Limb (tissue), 2 donors: ENCODE measurements at regions not wholly inside any gene's neighbourhood (a gene's known extent, or its start where the extent isn't known, plus 50 kb on each side); places are given as distances from the start of the nearest gene placed in this dataset.

ENCODE experiments used
- DNase-seq, 2 donors: peaks; one replicate each; pipeline ENCODE4 v3.0.0-alpha.2; 2016; ENCODE audit errors: extremely low spot score in 2 of 2

DNA sequence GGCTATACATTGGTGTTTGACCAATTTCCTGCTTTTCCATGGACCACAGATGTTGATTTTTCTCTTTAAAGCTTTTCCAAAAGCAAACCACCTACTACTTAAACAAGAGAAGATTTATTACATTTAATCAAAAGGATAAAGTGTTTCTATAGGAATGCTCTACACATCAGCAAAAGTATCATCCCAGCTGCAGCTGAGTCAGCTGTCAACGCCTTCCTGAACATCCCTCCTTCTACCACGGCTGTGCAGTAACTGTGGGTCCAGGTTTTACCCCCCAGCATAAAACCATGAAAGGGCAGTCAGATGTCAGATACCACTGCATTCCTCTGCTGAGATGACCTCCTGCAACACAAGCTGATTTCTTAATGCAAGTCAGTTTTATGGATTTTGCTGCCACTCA, 524.5 kb upstream of the MEX3C start:
- DNase-seq: no peak

DNA sequence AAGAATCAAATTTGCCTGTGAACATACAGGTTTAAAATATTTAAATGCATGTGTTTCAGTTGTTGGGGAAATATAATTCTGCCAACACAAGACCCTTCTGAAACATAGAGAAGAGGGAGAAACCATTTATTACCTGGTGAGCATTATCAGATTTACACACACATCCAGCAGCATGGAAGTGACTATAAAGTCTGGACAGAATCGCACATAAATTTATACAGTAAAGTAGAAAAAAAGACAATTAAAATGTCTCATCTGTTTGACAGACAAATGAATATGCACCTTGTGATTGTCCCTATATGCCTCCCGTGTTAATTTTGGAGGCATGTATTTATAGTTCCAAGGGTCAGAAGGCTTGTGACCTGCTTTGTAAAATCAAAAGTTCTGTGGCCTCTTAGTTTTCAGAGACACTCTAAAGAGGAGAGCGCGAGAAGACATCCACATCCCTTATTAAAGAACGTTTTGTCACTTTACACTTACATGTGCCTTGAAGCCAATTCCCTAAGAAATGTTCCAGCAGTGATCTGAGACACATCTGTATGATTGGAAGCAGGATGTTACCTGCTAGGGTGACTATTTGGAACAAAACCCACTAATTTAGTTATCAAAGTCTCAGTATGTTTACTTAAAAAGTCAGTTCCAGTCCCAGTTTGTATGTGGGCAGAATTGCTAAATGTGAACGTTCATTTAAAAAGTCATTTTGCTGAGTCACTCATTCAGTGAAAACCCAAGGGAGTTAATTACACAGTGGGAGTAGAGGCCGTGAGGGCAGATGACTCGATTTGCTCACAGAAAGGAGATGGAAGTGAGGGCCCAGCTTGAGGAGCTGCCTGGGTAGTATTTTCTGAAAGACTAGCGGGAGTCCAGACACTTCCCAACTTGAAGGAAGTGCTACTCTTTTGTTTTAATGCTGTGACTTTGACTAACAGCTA, 527.6 kb upstream of the MEX3C start:
- no peak for DNase-seq

DNA sequence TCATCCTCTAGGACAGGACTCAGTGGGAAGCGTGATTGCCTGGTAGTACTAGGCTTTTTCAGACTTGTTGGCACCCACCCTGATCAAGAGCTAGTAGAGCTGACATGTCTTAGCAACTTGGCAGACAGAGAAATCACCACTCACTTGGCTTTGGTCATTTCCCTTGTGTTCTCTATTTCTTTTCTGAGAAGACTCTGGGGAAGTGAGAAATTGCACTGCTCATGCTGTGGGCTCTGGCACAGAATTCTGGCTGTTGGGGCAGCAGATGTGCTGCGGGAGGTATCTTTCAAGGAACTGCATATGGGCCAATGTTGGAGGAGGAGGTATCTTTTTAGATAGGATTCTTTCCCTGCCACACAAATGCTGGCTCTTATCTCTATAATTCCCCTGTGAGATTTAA, 529.1 kb upstream of the MEX3C start:
- no peak for DNase-seq

DNA sequence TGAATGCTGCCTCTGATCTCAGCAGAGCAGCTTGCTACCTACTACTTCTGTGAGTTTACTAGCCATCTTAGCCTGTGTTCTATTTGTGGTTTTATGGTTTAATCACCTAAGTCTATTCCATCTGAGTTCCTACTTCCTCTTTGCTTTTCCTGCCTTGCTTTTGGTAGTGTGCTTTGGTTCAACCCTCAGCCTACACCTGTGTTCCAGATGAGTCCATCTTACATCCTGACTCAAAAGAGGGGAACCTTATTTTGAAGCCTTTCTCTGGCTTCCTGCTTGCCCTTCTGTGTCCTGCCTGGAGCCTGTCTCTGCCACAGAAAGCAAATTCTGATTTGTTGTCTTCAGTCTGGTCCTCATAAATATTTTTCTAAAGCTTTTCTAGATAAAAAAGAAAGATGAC, 530.3 kb upstream of the MEX3C start:
- no peak for DNase-seq

DNA sequence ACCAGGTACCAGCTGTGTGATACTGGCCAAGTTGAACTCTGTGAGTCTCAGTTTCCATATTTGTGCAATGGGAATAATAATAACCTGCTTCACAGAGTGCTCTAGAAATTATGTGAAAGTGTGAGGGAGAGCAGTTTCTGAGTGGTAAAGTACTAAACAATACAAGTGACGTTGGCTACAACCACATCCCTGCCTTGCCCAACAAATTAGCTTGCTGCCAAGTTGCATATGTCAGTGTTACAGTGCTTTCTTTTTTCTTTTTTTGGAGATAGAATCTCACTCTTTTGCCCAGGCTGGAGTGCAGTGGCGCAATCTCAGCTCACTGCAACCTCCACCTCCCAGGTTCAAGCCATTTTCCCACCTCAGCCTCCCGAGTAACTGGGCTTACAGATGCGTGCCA, 533.6 kb upstream of the MEX3C start:
- no peak for DNase-seq

DNA sequence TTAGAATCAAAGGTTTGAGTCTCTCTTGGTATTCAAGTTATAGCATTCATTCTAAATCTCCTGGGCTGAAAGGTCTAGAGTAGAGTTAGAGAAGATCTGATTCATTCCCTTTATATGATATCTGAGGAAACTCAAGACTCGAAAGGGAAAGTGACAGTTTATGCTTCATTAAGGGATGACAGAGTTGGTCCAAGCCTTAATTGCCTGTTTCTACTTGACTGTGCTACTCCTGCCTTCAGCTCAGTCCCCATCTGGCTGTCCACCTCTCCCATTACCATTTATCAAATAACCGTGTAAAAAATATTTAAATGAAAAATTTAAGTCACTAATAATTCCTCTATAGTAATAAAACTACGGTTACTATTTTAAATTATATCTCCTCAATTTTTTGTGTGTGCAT, 537.1 kb upstream of the MEX3C start:
- DNase-seq: no peak

DNA sequence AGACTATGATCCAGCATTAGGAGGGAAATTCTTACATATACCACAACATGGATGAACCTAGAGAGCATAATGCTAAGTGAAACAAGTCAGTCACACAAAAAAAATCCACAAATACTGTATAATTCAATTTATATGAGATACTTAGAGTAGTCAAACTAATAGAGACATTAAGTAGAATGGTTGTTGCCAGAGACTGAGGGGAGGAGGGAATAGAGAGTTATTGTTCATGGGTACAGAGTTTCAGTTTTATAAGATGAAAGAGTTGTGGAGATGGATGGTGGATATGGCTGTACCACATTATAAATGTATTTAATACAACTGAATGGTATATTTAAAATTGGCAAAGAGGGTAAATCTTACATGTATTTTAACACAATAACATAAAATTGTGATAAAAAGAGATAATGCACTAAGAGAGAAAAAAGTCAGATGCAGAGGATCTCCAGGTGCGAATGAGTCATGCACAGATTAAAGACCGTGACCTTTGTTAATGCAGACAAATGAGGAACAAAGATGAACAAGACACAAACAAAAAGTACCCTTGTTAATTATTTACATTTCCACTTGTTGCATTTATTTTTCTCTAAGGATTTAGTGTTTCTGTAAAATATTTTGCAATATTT, 541.7 kb upstream of the MEX3C start:
- DNase-seq: no peak

DNA sequence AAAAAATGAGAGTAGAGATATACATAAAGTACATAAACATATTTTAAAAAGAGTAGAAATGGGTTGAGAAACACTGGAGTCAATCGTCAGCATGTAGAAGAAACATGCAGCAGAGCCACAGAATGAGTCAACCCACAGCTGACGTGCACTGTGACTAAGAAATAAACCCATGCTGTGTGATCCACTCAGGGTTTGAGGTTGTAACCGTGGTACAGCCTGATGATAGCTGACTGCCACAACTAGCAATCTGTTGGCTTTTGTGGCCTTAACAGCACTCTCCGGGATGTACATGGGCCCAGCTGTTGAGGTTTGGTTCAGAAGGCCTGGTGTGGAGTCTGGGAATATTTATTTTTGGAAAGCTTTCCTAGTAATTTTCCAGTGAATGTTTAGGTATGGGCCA, 554.4 kb upstream of the MEX3C start:
- no peak for DNase-seq

DNA sequence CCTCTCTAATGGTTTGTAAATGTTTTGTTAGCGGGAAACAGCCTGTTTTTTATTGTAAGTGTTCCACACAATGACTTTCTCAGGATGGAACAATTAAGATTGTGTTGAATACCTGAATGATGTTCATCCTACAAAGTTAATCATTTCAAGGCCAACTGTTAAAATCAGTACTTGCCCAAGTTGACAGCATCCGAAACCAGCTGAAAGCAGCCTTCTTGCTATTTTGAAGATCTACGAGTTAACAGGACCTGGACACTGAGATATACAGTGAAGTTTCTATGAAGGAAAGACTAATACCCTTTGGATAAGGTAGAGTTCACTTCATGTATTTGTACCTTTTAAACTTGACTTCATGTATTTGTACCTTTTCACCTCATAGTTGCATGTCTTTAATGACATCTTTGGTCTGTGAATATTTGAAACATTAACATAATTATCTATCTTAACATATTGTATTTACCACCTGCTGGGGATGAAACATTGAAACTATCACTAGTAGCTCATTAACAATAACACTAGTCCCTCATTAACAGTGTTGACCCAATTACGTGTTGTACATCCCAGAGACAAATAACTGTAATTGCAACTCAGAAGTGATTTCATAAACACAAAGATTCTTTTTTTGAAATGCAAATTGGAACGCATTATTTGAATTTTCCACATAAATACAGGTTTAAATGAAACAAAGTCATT, 556.0 kb upstream of the MEX3C start:
- no peak for DNase-seq

DNA sequence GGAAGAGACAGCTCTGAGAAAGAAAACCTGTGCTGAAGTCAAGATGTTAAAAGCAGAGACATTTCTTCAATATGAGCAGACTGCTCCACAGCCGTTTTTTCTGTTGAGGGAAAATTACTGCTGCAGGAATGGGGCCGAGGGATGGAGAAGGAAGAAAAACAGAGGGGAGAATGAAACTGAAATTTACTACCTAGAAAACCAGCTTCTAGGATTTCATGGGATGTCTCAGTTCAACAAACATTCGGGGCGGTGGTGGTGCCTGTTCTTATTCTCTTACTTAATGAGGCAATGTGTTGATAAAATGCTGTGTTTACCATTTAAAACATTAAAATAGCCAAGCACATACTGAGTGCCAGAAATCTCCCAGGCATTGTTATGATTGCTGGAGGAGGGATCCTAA, 557.1 kb upstream of the MEX3C start:
- DNase-seq: no peak

DNA sequence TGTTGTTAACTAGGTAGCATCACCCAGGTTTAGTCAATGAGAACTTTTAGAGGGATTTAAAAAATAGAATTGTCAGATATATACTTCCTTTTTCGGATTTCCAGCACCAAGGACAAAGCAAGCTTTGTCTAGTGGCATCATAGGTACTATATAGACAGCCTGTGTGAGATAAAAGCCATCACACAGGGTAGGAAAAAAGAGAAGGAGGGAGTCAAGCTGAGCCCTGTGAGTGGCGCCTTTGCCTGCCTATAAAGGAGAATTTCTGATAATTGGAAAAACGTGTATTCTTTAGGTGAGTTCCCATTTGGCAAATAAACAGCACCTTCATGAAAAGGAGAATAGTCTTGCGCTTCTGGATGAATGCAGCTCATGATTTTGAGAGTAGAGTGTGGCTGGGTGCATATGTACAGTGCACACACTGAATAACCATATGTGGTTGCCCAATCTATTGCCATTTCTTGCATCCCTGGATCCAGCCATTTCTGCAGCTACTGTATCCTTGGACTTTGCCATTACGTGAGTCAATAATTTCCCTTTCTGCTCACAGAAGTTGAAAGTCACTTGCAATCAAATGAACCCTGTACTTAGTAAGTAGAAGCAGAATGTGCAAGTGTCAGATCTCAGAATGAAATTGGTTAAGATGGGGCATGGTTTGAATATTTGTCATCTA, 559.9 kb upstream of the MEX3C start:
- no peak for DNase-seq

DNA sequence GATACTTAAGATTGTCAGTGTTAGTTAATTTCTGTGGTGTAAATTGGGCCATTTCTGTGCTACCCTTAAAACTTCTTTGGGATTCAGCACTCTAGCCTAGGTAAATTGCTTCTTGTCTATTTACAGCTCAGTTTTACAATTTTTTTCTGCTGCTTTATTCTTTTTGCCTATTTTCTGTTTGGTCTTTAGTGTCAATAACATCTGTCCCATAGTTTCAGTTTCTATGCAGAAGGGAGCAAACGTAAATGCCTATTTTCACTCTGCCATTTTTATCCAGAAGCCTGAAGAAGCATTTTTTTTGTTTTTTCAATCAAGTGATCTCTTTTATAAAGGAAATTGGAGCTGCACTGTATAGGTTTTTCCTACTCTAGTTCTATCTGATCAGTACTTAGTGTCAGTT, 564.9 kb upstream of the MEX3C start:
- DNase-seq: no peak

DNA sequence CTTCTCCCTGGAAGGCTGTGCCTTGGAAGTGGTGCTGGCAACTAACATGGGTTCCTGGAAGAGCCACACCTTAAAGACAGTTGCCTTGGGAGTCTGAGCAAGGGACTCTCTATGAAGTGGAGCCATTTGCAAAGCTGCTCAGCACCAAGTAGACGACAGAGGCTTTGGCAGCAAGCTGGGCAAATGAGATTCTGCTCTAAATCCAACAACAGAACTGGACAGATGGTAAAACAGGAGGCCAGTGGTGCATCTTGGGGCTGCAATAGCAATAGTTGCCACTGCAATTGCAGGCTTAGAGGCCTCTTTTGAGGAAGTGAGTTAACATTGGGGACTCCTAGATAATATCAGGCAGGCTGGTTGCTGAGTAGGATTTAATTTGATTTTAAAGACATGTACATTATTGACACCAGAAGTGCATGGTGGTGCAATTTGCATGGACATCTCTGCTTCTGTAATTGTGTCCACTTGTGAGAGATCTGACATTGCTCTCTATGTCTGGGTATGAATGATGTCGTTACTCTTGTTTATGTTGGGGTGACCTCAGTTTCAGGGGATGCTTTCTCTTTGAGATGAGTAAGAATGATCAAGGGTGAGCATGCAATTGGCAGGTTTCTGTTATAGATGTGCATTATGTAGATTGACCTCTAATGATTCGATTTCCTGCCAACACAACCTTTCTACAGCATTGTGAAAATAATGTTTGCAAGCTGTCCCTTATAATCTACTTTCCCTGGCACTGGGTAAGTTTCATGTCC, 568.3 kb upstream of the MEX3C start:
- no peak for DNase-seq

DNA sequence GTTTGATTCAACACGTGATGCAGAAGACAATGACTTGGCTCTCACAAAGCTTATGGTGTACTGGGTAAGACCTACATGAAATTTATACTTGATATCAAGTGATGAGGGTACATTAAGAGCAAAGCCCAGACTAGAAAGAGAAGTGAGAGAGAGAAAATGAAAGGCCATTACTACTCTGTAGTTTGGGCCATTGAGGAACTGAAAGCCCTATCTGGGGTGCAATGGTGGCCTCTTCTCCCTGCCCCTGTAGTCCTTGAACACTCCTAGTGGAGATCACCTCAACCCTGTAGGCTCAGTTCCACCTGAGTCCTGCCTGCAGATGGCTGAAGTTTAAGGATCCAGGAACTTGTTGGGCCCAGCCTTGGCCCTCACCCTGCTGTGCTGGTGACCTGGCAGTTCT, 569.8 kb upstream of the MEX3C start:
- DNase-seq: no peak

DNA sequence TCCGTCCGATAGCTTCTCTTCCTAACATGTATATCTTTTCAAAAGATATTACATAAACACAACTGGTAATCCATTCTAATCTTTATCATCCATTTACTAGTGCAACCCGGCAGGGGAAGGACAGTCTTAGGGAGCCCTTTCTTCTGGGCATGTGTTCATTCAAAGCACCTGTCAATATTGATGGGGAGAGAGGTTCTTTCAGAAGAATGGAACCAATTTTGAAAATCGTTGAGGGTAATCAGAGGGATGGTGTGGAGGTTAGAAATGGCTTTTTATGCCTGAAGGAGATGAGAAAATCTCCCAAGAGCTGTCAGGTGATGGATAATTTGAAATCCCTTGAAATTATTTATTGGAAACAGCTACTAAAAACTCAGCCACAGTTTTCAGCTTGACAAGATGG, 561.9 kb upstream of the DCC start:
- DNase-seq: no peak

DNA sequence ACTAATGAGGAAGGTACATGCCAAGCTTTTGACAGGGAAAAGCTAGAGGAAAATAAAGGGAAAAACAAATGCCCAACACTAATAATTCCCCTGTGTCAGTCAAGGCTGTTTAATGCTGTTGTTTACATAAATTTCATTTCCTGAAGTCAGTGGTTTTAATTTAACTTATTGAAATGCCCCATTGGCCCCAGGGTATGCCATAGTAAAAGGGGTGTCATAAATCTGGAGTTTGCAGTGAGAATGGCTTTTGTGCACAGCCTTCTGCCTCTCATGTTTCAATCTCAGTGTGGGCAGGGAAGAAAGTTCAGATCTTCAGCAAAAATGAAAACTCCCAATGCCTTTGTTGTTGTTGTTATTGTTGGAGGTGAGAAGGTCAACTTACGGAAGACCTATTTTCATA, 550.1 kb upstream of the DCC start:
- DNase-seq: no peak

DNA sequence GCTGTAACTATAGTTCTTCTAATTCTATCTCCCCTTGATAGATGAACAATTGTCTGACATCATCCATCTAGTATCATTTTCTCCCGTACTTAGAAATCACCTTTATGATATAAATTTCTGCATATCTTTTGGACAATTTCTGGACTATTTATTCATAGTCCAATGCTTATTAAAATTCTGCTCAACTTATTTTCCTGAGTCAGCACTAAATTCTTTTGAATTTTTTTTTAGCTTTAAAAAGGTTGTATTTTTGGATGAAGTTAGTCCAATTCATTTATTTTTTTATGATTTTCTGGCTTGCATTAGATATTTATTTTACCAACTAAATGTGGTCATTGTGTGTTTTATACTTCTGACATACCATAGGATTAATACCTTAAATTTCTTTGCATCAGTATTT, 538.5 kb upstream of the DCC start:
- DNase-seq: no peak

DNA sequence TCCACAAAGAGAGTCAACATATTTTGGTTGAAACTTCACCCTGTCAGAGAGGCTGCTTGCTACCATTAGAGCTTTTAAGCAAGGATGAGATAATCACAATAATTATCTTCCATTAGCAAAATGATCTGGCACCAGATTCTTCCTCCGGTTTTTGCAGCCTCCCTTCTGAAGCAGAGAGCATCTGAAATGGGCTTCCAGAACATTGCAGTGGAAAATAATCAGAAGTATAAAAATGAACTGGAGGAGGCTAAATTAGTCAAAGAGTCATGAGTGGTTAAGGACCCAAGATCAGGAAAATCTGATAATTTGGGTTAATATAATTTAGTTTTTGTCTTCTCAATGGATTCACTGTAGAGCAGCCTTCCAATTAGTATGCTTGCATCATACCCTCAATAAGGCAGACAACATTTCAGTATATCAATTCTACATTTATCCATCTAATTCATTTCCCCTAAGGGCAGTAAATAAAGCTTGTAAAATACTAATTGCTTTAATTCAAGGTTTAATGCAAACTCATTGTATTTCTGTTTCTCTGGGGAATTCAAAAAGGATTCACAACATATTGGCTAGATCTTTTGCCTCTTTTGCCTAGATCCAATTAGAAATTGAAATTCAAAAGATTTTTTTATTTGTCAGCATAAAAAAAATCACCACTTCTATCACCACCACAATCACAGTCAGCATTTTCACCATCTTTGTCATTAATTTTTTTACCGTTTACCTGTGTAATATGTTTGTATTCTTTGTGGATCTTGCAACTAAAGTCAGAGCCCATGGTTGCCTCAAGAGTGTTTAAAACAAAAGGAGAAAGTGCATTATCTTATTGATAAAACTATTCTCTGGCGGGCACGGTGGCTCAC, 537.2 kb upstream of the DCC start:
- no peak for DNase-seq

DNA sequence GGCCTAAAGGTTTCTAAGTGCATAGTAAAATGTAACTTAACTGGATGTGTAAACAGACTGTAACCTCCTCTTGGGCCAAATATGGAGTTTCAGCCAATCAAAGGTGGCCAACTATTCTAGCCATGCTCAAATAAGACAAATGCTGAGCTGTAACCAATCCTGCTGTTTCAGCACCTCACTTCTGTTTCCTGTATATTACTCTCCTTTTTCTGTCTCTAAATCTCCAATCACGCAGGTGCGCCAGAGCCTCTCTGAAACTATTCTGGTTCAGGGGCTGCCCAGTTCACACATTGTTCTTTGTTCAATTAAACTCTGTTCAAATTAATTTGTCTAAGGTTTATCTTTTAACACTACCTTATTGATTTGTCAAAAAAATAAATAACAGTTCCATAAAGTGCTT, 532.7 kb upstream of the DCC start:
- DNase-seq: no peak

DNA sequence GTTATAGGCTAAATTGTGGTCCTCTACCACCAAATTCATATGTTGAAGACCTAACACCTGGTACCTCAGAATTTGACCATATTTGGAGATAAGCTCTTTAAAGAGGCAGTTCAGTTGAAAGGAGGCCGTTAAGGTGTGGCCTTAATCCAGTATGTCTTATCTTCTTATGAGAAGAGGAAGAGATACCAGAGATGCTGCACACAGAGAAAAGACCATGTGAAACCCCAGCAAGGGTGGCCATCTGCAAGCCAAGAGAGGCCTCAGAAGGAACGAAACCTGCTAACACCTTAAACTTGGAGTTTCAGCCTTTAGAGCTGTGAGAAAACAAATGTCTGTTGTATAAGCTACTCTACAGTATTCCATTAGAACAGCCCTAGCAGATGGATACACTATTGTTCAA, 528.1 kb upstream of the DCC start:
- DNase-seq: no peak
